IPS DF 6.9 (cell line): ENCODE measurements at regions not wholly inside any gene's neighbourhood (a gene's known extent, or its start where the extent isn't known, plus 50 kb on each side); places are given as distances from the start of the nearest gene placed in this dataset.
"Not testable (repeated sequence)": the region's sequence is repeated elsewhere in the genome, so short reads cannot be mapped to it uniquely, and the experiment has no call there.

Source experiments
- DNase-seq: peaks from one replicate; pipeline ENCODE4 v3.0.0-alpha.2; 2013; ENCODE audit warnings: low read depth, low spot score
- H3K27ac ChIP-seq: one replicate; pipeline ENCODE4 v1.5.1; 2013; ENCODE audit warnings: low read length, control low read depth
- H3K27me3 ChIP-seq: 2 replicates; pipeline ENCODE4 v1.6.1; 2013; ENCODE audit warnings: mild to moderate bottlenecking, low read length; ENCODE audit not compliant: control insufficient read depth, insufficient read depth
- H3K36me3 ChIP-seq: 2 replicates; pipeline ENCODE4 v1.6.1; 2013; ENCODE audit warnings: low read length; ENCODE audit not compliant: control insufficient read depth, insufficient read depth
- H3K4me1 ChIP-seq: 2 replicates; pipeline ENCODE4 v1.6.1; 2013; ENCODE audit warnings: low read length; ENCODE audit not compliant: control insufficient read depth, insufficient read depth
- H3K4me3 ChIP-seq: 2 replicates; pipeline ENCODE4 v1.5.1; 2013; ENCODE audit warnings: mild to moderate bottlenecking, low read length
- H3K9me3 ChIP-seq: 2 replicates; pipeline ENCODE4 v1.6.1; 2013; ENCODE audit warnings: low read length, inconsistent platforms; ENCODE audit not compliant: control insufficient read depth, insufficient read depth
- WGBS: extraction: QIAGEN DNeasy Blood & Tissue Kit; methylation state at CpG from one replicate; pipeline ENCODE4 v1.1.7; 2013; ENCODE audit warnings: mixed read lengths, missing lambda C conversion rate; ENCODE audit not compliant: insufficient read length, insufficient coverage; 5-methylcytosine and 5-hydroxymethylcytosine counted together

GRCh38 chr7:145729691-145730090 is 386.9 kb upstream of the CNTNAP2 start:
- no peak for DNase-seq
- H3K27me3 ChIP-seq = no peaks in the 10 kb centered on the region
- WGBS = 100% methylated on average over 1 of the region's 4 CpGs
- H3K4me3 ChIP-seq = no peak overlapping the region
- no peak overlapping the region for H3K27ac ChIP-seq
- H3K9me3 ChIP-seq = no peaks in the 10 kb centered on the region
- no peaks in the 10 kb centered on the region for H3K36me3 ChIP-seq
- no peaks in the 10 kb centered on the region for H3K4me1 ChIP-seq

- whole genome bisulfite sequencing = no CpG with 5 or more reads among the region's 2 CpGs
- peak; percentile 43 for DNase-seq
- H3K9me3 ChIP-seq = no peaks in the 10 kb centered on the region
- H3K36me3 ChIP-seq = no peaks in the 10 kb centered on the region; the same call in 1 of the 2 replicates
- H3K27ac ChIP-seq = no peak overlapping the region
- no peaks in the 10 kb centered on the region for H3K4me1 ChIP-seq
- no peak overlapping the region for H3K4me3 ChIP-seq
- H3K27me3 ChIP-seq = no peaks in the 10 kb centered on the region
Observed at GRCh38 chr7:145718129-145718528, 398.5 kb upstream of the CNTNAP2 start.

- WGBS = no CpG with 5 or more reads among the region's 3 CpGs
- Histone ChIP-seq H3K36me3 (no peaks in the 10 kb centered on the region), H3K4me1 (no peaks in the 10 kb centered on the region), H3K9me3 (no peaks in the 10 kb centered on the region), H3K4me3 (no peak overlapping the region), H3K27ac (no peak overlapping the region), H3K27me3 (no peaks in the 10 kb centered on the region)
- DNase-seq = no peak
Observed at GRCh38 chr7:145700488-145700887, 416.1 kb upstream of the CNTNAP2 start.

- WGBS = no CpG with 5 or more reads among the region's 6 CpGs
- H3K9me3 ChIP-seq = no peaks in the 10 kb centered on the region
- H3K27ac ChIP-seq = no peak overlapping the region
- H3K27me3 ChIP-seq = no peaks in the 10 kb centered on the region
- DNase-seq = no peak
- H3K4me1 ChIP-seq = no peaks in the 10 kb centered on the region
- no peak overlapping the region for H3K4me3 ChIP-seq
- no peaks in the 10 kb centered on the region for H3K36me3 ChIP-seq
Observed at GRCh38 chr7:145698526-145699262, 417.9 kb upstream of the CNTNAP2 start.

DNA sequence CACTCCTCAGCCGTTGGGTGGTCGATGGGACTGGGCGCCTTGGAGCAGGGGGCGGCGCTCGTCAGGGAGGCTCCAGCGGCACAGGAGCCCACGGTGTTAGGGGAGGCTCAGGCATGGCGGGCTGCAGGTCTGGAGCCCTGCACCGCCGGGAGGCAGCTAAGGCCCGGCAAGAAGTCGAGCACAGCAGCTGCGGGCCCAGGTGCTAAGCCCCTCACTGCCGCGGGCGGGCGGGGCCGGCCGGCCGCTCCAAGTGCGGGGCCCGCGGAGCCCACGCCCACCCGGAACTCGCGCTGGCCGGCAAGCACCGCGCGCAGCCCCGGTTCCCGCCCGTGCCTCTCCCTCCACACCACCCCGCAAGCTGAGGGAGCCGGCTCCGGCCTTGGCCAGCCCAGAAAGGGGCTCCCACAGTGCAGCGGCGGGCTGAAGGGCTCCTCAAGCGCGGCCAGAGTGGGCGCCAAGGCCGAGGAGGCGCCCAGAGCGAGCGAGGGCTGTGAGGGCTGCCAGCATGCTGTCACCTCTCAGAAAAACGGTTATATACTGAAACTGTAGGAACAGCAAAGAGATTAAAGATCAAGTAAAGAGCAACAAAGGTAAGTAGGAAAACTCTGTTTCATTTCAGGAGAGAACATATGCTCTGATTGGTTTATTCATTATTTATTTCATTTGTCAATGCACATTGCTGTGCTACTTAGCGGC is 419.0 kb upstream of the CNTNAP2 start:
- H3K27me3 ChIP-seq, H3K4me3 ChIP-seq, DNase-seq, H3K4me1 ChIP-seq, H3K27ac ChIP-seq, H3K36me3 ChIP-seq, H3K9me3 ChIP-seq: not testable (repeated sequence)
- WGBS = no CpG with 5 or more reads among the region's 49 CpGs

- Histone ChIP-seq H3K27ac (no peak overlapping the region), H3K36me3 (no peaks in the 10 kb centered on the region), H3K4me1 (no peaks in the 10 kb centered on the region), H3K27me3 (no peaks in the 10 kb centered on the region), H3K4me3 (no peak overlapping the region), H3K9me3 (no peaks in the 10 kb centered on the region)
- no peak for DNase-seq
Observed at GRCh38 chr7:145696071-145696470, 420.5 kb upstream of the CNTNAP2 start.

DNA sequence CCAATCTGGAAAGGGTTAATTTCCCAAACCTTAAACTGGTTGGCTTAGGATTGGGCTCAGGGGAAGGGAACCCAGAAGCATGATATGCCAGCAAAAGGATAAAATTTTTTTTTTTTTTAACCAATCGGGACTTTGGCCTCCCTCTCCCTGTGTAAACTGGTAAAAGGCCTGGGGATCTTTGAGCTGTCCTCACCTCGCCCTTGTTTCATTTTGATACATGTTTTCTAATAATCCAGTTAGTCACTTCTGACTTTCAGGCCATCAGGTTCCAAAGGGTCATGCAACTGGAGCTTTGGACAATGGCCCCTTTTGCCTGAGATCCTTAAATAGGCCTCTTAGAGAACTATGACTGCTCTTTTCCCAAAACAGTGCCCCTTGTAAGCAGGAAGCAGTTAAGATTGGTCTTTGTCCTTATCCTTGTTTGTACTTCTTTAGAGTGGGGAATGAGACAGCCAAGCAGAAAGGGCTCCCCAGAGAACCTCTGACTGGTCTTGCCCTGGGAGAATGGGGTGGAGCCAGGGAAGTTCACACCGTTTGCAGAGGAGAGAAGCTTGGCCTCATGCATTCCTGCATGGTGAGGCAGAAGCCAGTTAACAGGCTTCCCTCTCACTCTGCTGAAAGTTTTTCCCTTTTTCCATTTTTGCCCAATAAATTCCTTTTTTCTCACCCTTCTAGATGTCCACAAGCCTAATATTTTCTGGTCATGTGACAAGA is 424.2 kb upstream of the CNTNAP2 start:
- no peaks in the 10 kb centered on the region for H3K27me3 ChIP-seq
- no peak for DNase-seq

GRCh38 chr7:145691377-145691914 is 425.2 kb upstream of the CNTNAP2 start:
- Histone ChIP-seq H3K4me1 (no peaks in the 10 kb centered on the region), H3K27ac (no peak overlapping the region)

More for the DNA sequence above, 424.2 kb upstream of the CNTNAP2 start:
- H3K27ac ChIP-seq = no peak overlapping the region
- no peak overlapping the region for H3K4me3 ChIP-seq
- H3K9me3 ChIP-seq = no peaks in the 10 kb centered on the region
- no peaks in the 10 kb centered on the region for H3K4me1 ChIP-seq
- H3K36me3 ChIP-seq = no peaks in the 10 kb centered on the region
- no CpG with 5 or more reads among the region's 3 CpGs for WGBS

GRCh38 chr7:145681646-145682045 is 435.0 kb upstream of the CNTNAP2 start:
- no CpG with 5 or more reads among the region's 3 CpGs for WGBS
- no peaks in the 10 kb centered on the region for H3K36me3 ChIP-seq
- no peaks in the 10 kb centered on the region for H3K9me3 ChIP-seq
- no peak overlapping the region for H3K27ac ChIP-seq
- DNase-seq = no peak
- no peak overlapping the region for H3K4me3 ChIP-seq
- no peaks in the 10 kb centered on the region for H3K4me1 ChIP-seq
- H3K27me3 ChIP-seq = no peaks in the 10 kb centered on the region

More at GRCh38 chr7:145691377-145691914, 425.2 kb upstream of the CNTNAP2 start:
- Histone ChIP-seq H3K27me3 (no peaks in the 10 kb centered on the region), H3K36me3 (no peaks in the 10 kb centered on the region), H3K9me3 (no peaks in the 10 kb centered on the region), H3K4me3 (no peak overlapping the region)
- DNase-seq = no peak
- WGBS = no CpG with 5 or more reads among the region's 5 CpGs

- Histone ChIP-seq H3K27me3 (no peaks in the 10 kb centered on the region), H3K36me3 (no peaks in the 10 kb centered on the region), H3K4me3 (no peak overlapping the region), H3K4me1 (no peaks in the 10 kb centered on the region), H3K9me3 (no peaks in the 10 kb centered on the region), H3K27ac (no peak overlapping the region)
- no peak for DNase-seq
Observed at GRCh38 chr7:145681159-145681558, 435.4 kb upstream of the CNTNAP2 start.
